CD4-positive, alpha-beta T cell treated with Interferon alpha-2 for 1 hour (primary cell): ENCODE measurements at regions not wholly inside any gene's neighbourhood (a gene's known extent, or its start where the extent isn't known, plus 50 kb on each side); places are given as distances from the start of the nearest gene placed in this dataset.
"Not testable (repeated sequence)": the region's sequence is repeated elsewhere in the genome, so short reads cannot be mapped to it uniquely, and the experiment has no call there.

Source experiments
- DNase-seq, 2 donors: peaks; one replicate each; pipeline ENCODE4 v3.0.0-alpha.2; 2020 to 2022

GRCh38 chr12:126953365-126953889 lies 1313.5 kb upstream of the TMEM132C start:
- DNase-seq, result no peak

GRCh38 chr12:126960221-126960620 lies 1306.7 kb upstream of the TMEM132C start:
- DNase-seq, result no peak

- DNase-seq, result no peak
Observed at GRCh38 chr12:126960709-126961108, 1306.3 kb upstream of the TMEM132C start.

GRCh38 chr12:126963825-126964224 lies 1303.1 kb upstream of the TMEM132C start:
- no peak for DNase-seq

GRCh38 chr12:126966498-126966897 lies 1300.5 kb upstream of the TMEM132C start:
- DNase-seq, result no peak

- no peak for DNase-seq
Observed at GRCh38 chr12:126967152-126967551, 1299.8 kb upstream of the TMEM132C start.

- DNase-seq, result no peak
Observed at GRCh38 chr12:126974779-126975178, 1292.2 kb upstream of the TMEM132C start.

GRCh38 chr12:126976579-126976978 lies 1290.4 kb upstream of the TMEM132C start:
- no peak for DNase-seq

GRCh38 chr12:126979564-126979963 lies 1287.4 kb upstream of the TMEM132C start:
- DNase-seq, result not testable (repeated sequence)

GRCh38 chr12:126982707-126983106 lies 1284.3 kb upstream of the TMEM132C start:
- no peak for DNase-seq

GRCh38 chr12:126983735-126984134 lies 1283.2 kb upstream of the TMEM132C start:
- not testable (repeated sequence) for DNase-seq

- not testable (repeated sequence) for DNase-seq
Observed at GRCh38 chr12:126985663-126986062, 1281.3 kb upstream of the TMEM132C start.

GRCh38 chr12:126989532-126989931 lies 1277.4 kb upstream of the TMEM132C start:
- no peak for DNase-seq

GRCh38 chr12:126993898-126994297 lies 1273.1 kb upstream of the TMEM132C start:
- no peak for DNase-seq

- no peak for DNase-seq
Observed at GRCh38 chr12:126994599-126994998, 1272.4 kb upstream of the TMEM132C start.

- no peak for DNase-seq
Observed at GRCh38 chr12:126998031-126998430, 1268.9 kb upstream of the TMEM132C start.

- no peak for DNase-seq
Observed at GRCh38 chr12:126998747-126999285, 1268.2 kb upstream of the TMEM132C start.

GRCh38 chr12:126999352-126999751 lies 1267.6 kb upstream of the TMEM132C start:
- DNase-seq, result no peak

GRCh38 chr12:127005406-127005805 lies 1261.6 kb upstream of the TMEM132C start:
- no peak for DNase-seq

GRCh38 chr12:127006972-127007371 lies 1260.0 kb upstream of the TMEM132C start:
- no peak for DNase-seq

GRCh38 chr12:127008755-127009403 lies 1258.1 kb upstream of the TMEM132C start:
- DNase-seq, result no peak

- no peak for DNase-seq
Observed at GRCh38 chr12:127012109-127012508, 1254.9 kb upstream of the TMEM132C start.

GRCh38 chr12:127013197-127013596 lies 1253.8 kb upstream of the TMEM132C start:
- no peak for DNase-seq

GRCh38 chr12:127014079-127014478 lies 1252.9 kb upstream of the TMEM132C start:
- no peak for DNase-seq

GRCh38 chr12:127024791-127025190 lies 1242.2 kb upstream of the TMEM132C start:
- no peak for DNase-seq
